A673 (cell line): ENCODE measurements at regions not wholly inside any gene's neighbourhood (a gene's known extent, or its start where the extent isn't known, plus 50 kb on each side); places are given as distances from the start of the nearest gene placed in this dataset.

Experiments used
- EZH2 ChIP-seq: fragments of 200-600 bp; sonication (generic); IDR thresholded peaks from 2 replicates; pipeline ENCODE4 v1.6.1; 2017; ENCODE audit warnings: borderline replicate concordance, low read depth, mild to moderate bottlenecking, mixed read lengths, antibody characterized with exemption, low read length; ENCODE audit not compliant: poor library complexity, severe bottlenecking
- TF ChIP-seq, protein P1 (sequence below): fragments of 300-800, 200-600 bp; sonication (generic); conservative IDR thresholded peaks from 2 replicates; pipeline ENCODE4 v1.5.1; 2017; ENCODE audit warnings: low read depth, mild to moderate bottlenecking, antibody characterized with exemption, low read length, moderate library complexity, mixed read lengths

DNA sequence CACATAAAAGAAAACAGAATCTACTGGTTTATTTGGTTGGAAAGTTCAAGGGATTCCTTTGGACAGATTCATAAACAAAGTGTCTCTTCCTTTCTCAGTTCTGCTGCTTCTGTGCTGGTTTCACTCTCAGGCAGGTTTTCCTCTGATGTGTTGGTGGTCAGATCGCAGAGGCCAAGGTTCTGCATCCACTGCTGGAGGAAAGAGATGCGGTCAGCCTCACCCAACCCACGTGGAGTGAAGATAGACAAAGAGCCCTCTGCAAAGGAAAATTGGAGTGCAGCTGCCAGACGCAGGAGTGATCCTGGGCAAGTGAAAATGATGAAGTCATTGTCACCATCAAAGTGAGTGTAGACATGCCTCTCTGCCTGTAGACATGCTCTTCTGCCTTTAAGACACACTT lies 352.0 kb downstream of the TSHZ3 start:
- TF ChIP-seq, protein P1, sequence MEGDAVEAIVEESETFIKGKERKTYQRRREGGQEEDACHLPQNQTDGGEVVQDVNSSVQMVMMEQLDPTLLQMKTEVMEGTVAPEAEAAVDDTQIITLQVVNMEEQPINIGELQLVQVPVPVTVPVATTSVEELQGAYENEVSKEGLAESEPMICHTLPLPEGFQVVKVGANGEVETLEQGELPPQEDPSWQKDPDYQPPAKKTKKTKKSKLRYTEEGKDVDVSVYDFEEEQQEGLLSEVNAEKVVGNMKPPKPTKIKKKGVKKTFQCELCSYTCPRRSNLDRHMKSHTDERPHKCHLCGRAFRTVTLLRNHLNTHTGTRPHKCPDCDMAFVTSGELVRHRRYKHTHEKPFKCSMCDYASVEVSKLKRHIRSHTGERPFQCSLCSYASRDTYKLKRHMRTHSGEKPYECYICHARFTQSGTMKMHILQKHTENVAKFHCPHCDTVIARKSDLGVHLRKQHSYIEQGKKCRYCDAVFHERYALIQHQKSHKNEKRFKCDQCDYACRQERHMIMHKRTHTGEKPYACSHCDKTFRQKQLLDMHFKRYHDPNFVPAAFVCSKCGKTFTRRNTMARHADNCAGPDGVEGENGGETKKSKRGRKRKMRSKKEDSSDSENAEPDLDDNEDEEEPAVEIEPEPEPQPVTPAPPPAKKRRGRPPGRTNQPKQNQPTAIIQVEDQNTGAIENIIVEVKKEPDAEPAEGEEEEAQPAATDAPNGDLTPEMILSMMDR: no peak
- TF ChIP-seq EZH2: no peak
